LNCaP clone FGC (cell line): ENCODE measurements at regions not wholly inside any gene's neighbourhood (a gene's known extent, or its start where the extent isn't known, plus 50 kb on each side); places are given as distances from the start of the nearest gene placed in this dataset.

Source experiments
- DNase-seq: peaks from one replicate; pipeline ENCODE4 v3.0.0-alpha.2; 2011; ENCODE audit warnings: low read depth
- H3K4me3 ChIP-seq: 2 replicates; pipeline ENCODE4 v1.5.1; 2011; ENCODE audit warnings: mild to moderate bottlenecking, low read depth, low read length, control low read depth
- CTCF ChIP-seq: IDR thresholded peaks from 2 replicates; pipeline ENCODE4 v1.5.1; 2012; ENCODE audit warnings: mild to moderate bottlenecking; ENCODE audit not compliant: control insufficient read depth, insufficient read depth; ENCODE audit errors: extremely low read depth

DNA sequence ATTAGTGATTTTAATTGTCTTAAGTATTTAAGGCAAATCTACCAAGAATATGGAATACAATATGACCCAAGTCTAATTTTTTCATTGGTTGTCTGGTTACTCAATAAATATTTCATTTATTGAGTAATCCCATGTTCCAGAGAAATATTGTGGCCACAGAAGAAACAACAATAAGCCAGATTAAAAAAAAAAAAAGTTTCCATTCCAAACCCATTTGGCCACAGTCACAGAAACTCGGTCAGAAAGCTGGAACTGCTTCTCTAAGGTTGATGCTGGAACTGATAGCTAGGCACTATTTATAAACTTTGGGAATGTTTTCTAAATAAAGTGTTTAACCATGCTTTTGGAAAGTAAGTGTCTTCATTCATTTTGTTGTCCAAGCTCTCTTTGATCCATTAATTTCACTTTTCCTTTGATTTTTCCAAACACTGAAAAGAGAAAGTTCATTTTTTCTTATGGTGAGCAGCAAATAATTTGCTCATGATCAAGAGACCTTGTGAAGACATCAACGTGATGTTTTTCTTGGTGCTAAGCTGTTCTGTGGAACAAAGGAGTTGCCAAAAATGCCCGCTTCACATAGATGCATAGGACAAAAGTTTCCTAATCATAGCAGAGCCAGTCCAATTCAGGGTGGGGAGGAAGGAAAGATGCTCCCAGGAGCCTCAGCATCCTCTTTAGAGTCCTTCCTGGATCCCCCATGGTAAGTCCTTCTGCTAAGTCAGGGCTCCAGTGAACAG, 72.1 kb upstream of the CCBE1 start:
- TF ChIP-seq CTCF, result no peak
- no peak overlapping the region for H3K4me3 ChIP-seq
- DNase-seq, result no peak

- no peak for TF ChIP-seq CTCF
- DNase-seq, result no peak
- no peak overlapping the region for H3K4me3 ChIP-seq
These were observed 71.2 kb upstream of the CCBE1 start for GRCh38 chr18:59768409-59768808.

DNA sequence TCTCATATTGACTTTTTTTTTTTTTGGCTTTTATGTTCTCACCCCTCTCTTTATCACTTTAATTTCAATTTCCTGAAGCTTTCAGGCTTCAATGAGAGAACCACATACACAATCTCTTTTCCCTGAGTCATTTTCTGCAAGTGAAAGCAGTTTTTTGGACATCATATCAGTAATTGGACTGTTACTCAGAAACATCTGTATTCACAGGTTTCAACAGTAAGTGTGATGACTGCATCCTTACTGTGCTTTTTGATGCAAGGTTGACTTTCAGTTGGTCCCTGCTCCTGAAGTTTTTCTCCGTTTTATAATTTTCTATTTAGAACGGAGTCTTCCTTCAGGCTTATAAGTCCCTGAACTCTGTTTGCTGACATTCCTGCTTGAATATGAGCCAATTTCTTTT, 70.5 kb upstream of the CCBE1 start:
- TF ChIP-seq CTCF, result no peak
- DNase-seq, result no peak
- H3K4me3 ChIP-seq, result no peak overlapping the region

GRCh38 chr18:59765343-59765742, 68.1 kb upstream of the CCBE1 start:
- DNase-seq, result no peak
- no peak for TF ChIP-seq CTCF
- no peak overlapping the region for H3K4me3 ChIP-seq

- no peak overlapping the region for H3K4me3 ChIP-seq
- DNase-seq, result no peak
- TF ChIP-seq CTCF, result no peak
These were observed 67.1 kb upstream of the CCBE1 start for GRCh38 chr18:59764281-59764680.

- no peak for TF ChIP-seq CTCF
- H3K4me3 ChIP-seq, result no peak overlapping the region
- no peak for DNase-seq
These were observed 66.4 kb upstream of the CCBE1 start for GRCh38 chr18:59763541-59764136.
